Sigmoid colon (tissue), 6 donors: ENCODE measurements at regions not wholly inside any gene's neighbourhood (a gene's known extent, or its start where the extent isn't known, plus 50 kb on each side); places are given as distances from the start of the nearest gene placed in this dataset.

ENCODE experiments used
- DNase-seq: peaks from one replicate; pipeline ENCODE4 v3.0.0-alpha.2; 2019
- H3K27ac ChIP-seq, 4 donors: fragments of 200-600 bp; sonication (generic); one replicate each; pipeline ENCODE4 v1.5.1; 2016 to 2019; ENCODE audit warnings: mild to moderate bottlenecking in 1 of 4
- H3K27me3 ChIP-seq, 3 donors: fragments of 200-600 bp; sonication (generic); one replicate each; pipeline ENCODE4 v1.5.1; 2019; ENCODE audit warnings: mild to moderate bottlenecking in 1 of 3
- H3K36me3 ChIP-seq, 4 donors: fragments of 200-600 bp; sonication (generic); one replicate each; pipeline ENCODE4 v1.5.1; 2016 to 2019
- H3K4me1 ChIP-seq, 4 donors: fragments of 200-600 bp; sonication (generic); one replicate each; pipeline ENCODE4 v1.5.1; 2017 to 2019
- H3K4me3 ChIP-seq, 4 donors: fragments of 200-600 bp; sonication (generic); one replicate each; pipeline ENCODE4 v1.5.1; 2017 to 2019; ENCODE audit warnings: mild to moderate bottlenecking in 2 of 4, moderate library complexity in 1 of 4
- H3K9me3 ChIP-seq, 4 donors: fragments of 200-600 bp in 3 of 4; sonication (generic) in 3 of 4; one replicate each; pipeline versions ENCODE4 v1.5.1 to v1.6.1; 2013 to 2019
- CTCF ChIP-seq, 4 experiments: fragments of 450-650 bp in 3 of 4; fragments of 200-600 bp in 1 of 4; IDR thresholded peaks; one replicate each; pipeline ENCODE4 v1.5.1; 2016 to 2019; ENCODE audit warnings: antibody characterized with exemption in 4 of 4, mild to moderate bottlenecking in 3 of 4, moderate library complexity in 2 of 4
- EP300 ChIP-seq, 4 donors: sonication (generic); formaldehyde crosslinking; IDR thresholded peaks; one replicate each; pipeline ENCODE4 v1.6.1; 2017; ENCODE audit warnings: antibody characterized with exemption in 4 of 4
- POLR2A ChIP-seq, 2 donors: fragments of 450-650 bp; IDR thresholded peaks; one replicate each; pipeline ENCODE4 v1.6.1; 2016; ENCODE audit warnings: antibody characterized with exemption in 2 of 2, mild to moderate bottlenecking in 2 of 2, moderate library complexity in 2 of 2
- POLR2AphosphoS5 ChIP-seq, 4 donors: sonication (generic); formaldehyde crosslinking; IDR thresholded peaks; one replicate each; pipeline ENCODE4 v1.6.1; 2017; ENCODE audit warnings: antibody characterized with exemption in 4 of 4
- WGBS, 2 donors: extraction: QIAGEN DNeasy Blood & Tissue Kit; methylation state at CpG; one replicate each; pipeline ENCODE4 v1.1.7; 2013; 5-methylcytosine and 5-hydroxymethylcytosine counted together
- intact Hi-C: fragments of 100-400 bp; cut with DNase I; formaldehyde crosslinking; loops from one replicate; pipeline ENCODE4 v1.15.1; 2023
- donor health status: healthy with polysubstance abuse.
- donor health status: healthy.

GRCh38 chr5:158133369-158133768, 274.4 kb upstream of the CLINT1 start:
- Histone ChIP-seq H3K4me3 (no peak overlapping the region), H3K36me3 (no peaks in the 10 kb centered on the region), H3K27me3 (no peaks in the 10 kb centered on the region), H3K4me1 (no peaks in the 10 kb centered on the region), H3K9me3 (no peaks in the 10 kb centered on the region), H3K27ac (no peak overlapping the region)
- intact Hi-C loops = no loop called here
- 81 to 94% methylated on average over 1 of the region's 1 CpG for WGBS, 2 donors
- TF ChIP-seq CTCF (IDR thresholded peaks at IDR 0.05) = no peak
- TF ChIP-seq EP300 (IDR thresholded peaks at IDR 0.05) = no peak
- TF ChIP-seq POLR2A (IDR thresholded peaks at IDR 0.05) = no peak
- no peak for TF ChIP-seq POLR2AphosphoS5 (IDR thresholded peaks at IDR 0.05)
- no peak for DNase-seq

GRCh38 chr5:158127536-158127935, 268.6 kb upstream of the CLINT1 start:
- H3K36me3 ChIP-seq = no peaks in the 10 kb centered on the region
- WGBS, 2 donors = 46 to 69% methylated on average over 3 of the region's 3 CpGs
- no peaks in the 10 kb centered on the region for H3K9me3 ChIP-seq
- no peak overlapping the region for H3K27ac ChIP-seq
- no peak overlapping the region for H3K4me3 ChIP-seq
- no peak for TF ChIP-seq CTCF (IDR thresholded peaks at IDR 0.05)
- TF ChIP-seq POLR2AphosphoS5 (IDR thresholded peaks at IDR 0.05) = peak in 1 of 4 donors; percentile 17
- TF ChIP-seq POLR2A (IDR thresholded peaks at IDR 0.05) = no peak
- no peaks in the 10 kb centered on the region for H3K27me3 ChIP-seq
- peak; percentile 64 for DNase-seq
- no peaks in the 10 kb centered on the region for H3K4me1 ChIP-seq
- intact Hi-C loops = no loop called here

- H3K27me3 ChIP-seq = no peaks in the 10 kb centered on the region
Measured at GRCh38 chr5:158126442-158127405, 267.8 kb upstream of the CLINT1 start.

GRCh38 chr5:158124606-158125316, 265.8 kb upstream of the CLINT1 start:
- H3K27ac ChIP-seq = no peak overlapping the region
- intact Hi-C loops = no loop called here
- DNase-seq = no peak
- H3K27me3 ChIP-seq = no peaks in the 10 kb centered on the region
- WGBS, 2 donors = 93 to 95% methylated on average over 3 of the region's 3 CpGs
- H3K9me3 ChIP-seq = no peaks in the 10 kb centered on the region
- H3K36me3 ChIP-seq = no peaks in the 10 kb centered on the region
- H3K4me3 ChIP-seq = no peak overlapping the region
- no peak for TF ChIP-seq POLR2A (IDR thresholded peaks at IDR 0.05)
- TF ChIP-seq EP300 (IDR thresholded peaks at IDR 0.05) = no peak
- H3K4me1 ChIP-seq = peaks cover 0 to 5% (median 0%) of the 10 kb centered on the region in 4 donors

More at GRCh38 chr5:158126442-158127405, 267.8 kb upstream of the CLINT1 start:
- Histone ChIP-seq H3K36me3 (no peaks in the 10 kb centered on the region), H3K4me1 (no peaks in the 10 kb centered on the region), H3K27ac (no peak overlapping the region), H3K9me3 (no peaks in the 10 kb centered on the region), H3K4me3 (no peak overlapping the region)
- 58 to 60% methylated on average over 11 of the region's 11 CpGs for WGBS, 2 donors
- no peak for DNase-seq
- TF ChIP-seq POLR2A (IDR thresholded peaks at IDR 0.05) (no peak), POLR2AphosphoS5 (IDR thresholded peaks at IDR 0.05) (peak in 1 of 4 donors; percentile 10)
- intact Hi-C loops = no loop called here

GRCh38 chr5:158123595-158123994, 264.6 kb upstream of the CLINT1 start:
- intact Hi-C loops = no loop called here
- peaks cover 0 to 5% (median 0%) of the 10 kb centered on the region in 4 donors for H3K4me1 ChIP-seq
- no peak overlapping the region for H3K4me3 ChIP-seq
- no peaks in the 10 kb centered on the region for H3K36me3 ChIP-seq
- no peak for TF ChIP-seq EP300 (IDR thresholded peaks at IDR 0.05)
- no peak for TF ChIP-seq POLR2AphosphoS5 (IDR thresholded peaks at IDR 0.05)
- no peaks in the 10 kb centered on the region for H3K9me3 ChIP-seq
- WGBS, 2 donors = 73 to 82% methylated on average over 3 of the region's 3 CpGs
- H3K27me3 ChIP-seq = no peaks in the 10 kb centered on the region
- no peak overlapping the region for H3K27ac ChIP-seq
- no peak for DNase-seq

GRCh38 chr5:158121678-158122077, 262.7 kb upstream of the CLINT1 start:
- no peak overlapping the region for H3K27ac ChIP-seq
- intact Hi-C loops = no loop called here
- H3K9me3 ChIP-seq = no peaks in the 10 kb centered on the region
- H3K27me3 ChIP-seq = no peaks in the 10 kb centered on the region
- TF ChIP-seq POLR2A (IDR thresholded peaks at IDR 0.05) (no peak), CTCF (IDR thresholded peaks at IDR 0.05) (no peak), EP300 (IDR thresholded peaks at IDR 0.05) (no peak), POLR2AphosphoS5 (IDR thresholded peaks at IDR 0.05) (no peak)
- H3K4me1 ChIP-seq = peaks cover 0 to 5% (median 0%) of the 10 kb centered on the region in 4 donors
- no peaks in the 10 kb centered on the region for H3K36me3 ChIP-seq
- 78 to 89% methylated on average over 1 of the region's 1 CpG for WGBS, 2 donors
- no peak overlapping the region for H3K4me3 ChIP-seq
- no peak for DNase-seq
